D721Med (cell line): ENCODE measurements at regions not wholly inside any gene's neighbourhood (a gene's known extent, or its start where the extent isn't known, plus 50 kb on each side); places are given as distances from the start of the nearest gene placed in this dataset.

Experiments used
- DNase-seq: peaks from one replicate; pipeline ENCODE4 v3.0.0; 2011; ENCODE audit warnings: low spot score; ENCODE audit not compliant: insufficient read length
- FAIRE-seq: peaks from 2 replicates; lab custom pipeline; 2011; peaks lifted over from hg19 to GRCh38; lab: Jason Lieb, UNC
- TF ChIP-seq, protein P1 (sequence below): IDR thresholded peaks from 2 replicates; pipeline ENCODE4 v1.5.1; 2012; ENCODE audit warnings: mild to moderate bottlenecking, control low read depth; ENCODE audit not compliant: insufficient read depth; ENCODE audit errors: missing control alignments

DNA sequence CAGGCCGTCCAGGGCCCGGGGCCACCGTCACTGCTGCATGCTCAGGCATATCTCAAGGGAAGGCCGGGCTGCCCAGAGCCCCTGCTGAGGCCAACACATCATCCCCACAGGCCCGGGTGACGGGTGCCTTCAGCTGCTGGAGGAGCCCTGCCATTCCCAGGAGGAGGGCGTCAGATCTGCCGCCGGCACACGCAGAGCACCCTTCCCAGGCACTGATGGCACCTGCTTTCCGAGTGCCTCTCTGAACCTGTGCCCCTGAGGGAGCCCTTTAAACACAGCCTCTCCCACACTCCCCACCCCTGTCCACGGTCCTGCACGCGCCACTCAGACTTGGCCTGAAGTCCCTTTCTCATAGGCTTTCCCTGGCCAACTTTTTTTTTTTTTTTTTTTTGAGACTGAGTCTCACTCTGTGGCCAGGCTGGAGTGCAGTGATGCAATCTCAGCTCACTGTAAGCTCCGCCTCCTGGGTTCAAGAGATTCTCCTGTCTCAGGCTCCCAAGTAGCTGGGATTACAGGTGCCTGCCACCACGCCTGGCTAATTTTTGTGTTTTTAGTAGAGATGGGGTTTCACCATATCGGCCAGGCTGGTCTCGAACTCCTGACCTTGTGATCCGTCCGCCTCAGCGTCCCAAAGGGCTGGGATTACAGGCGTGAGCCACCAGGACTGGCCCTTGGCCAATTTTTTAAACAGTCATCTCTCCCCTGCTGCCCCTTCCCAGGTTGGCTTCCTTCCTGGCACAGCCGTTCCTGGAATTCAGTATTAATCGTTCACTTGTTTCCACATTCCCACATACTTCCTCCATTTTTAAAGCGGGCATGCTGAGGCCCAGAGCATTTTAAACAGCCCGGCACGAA lies 211.7 kb downstream of the NDUFA10 start:
- DNase-seq = no peak
- TF ChIP-seq, protein P1, sequence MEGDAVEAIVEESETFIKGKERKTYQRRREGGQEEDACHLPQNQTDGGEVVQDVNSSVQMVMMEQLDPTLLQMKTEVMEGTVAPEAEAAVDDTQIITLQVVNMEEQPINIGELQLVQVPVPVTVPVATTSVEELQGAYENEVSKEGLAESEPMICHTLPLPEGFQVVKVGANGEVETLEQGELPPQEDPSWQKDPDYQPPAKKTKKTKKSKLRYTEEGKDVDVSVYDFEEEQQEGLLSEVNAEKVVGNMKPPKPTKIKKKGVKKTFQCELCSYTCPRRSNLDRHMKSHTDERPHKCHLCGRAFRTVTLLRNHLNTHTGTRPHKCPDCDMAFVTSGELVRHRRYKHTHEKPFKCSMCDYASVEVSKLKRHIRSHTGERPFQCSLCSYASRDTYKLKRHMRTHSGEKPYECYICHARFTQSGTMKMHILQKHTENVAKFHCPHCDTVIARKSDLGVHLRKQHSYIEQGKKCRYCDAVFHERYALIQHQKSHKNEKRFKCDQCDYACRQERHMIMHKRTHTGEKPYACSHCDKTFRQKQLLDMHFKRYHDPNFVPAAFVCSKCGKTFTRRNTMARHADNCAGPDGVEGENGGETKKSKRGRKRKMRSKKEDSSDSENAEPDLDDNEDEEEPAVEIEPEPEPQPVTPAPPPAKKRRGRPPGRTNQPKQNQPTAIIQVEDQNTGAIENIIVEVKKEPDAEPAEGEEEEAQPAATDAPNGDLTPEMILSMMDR = no peak
- no peak for FAIRE-seq

DNA sequence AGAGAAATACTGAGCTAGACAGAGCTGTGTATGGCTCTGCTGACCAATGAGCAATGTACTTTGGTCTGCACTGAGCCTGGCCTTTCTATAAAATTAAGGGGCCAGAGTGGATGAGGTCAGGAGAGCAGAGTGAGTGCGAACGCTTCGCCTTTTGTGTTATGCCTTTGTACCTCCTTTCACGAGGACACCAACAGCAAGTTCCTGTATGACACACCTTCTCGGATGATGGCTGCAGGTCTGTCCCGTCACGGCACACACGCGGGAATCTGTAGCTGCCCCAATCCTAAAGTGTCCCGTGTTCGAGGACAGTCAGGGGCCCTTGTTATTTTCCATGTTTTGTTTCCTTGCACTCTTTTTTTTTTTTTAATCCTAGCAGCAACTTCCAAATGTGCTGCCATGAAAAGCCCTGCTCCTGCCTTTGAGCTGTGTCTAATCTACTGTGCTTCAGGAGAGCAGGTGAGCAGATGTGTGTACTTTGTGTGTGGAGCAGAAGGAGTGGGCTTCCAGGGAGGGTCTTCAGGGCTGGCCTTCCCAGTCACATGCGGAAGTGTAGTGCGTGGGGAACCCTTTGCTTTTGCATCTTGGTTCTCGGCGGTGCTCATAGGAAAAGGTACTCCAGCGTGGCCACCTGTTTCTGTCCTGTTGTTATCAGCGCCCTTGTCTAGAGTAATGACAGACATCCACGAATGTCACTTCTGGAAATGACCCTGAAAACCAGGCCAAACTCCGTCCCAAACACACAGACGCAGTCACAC lies 213.2 kb downstream of the NDUFA10 start:
- TF ChIP-seq, protein P1 = no peak
- DNase-seq = no peak
- FAIRE-seq = no peak

- DNase-seq (no peak), FAIRE-seq (no peak)
- TF ChIP-seq, protein P1 = no peak
Measured at GRCh38 chr2:239811111-239811781, 213.9 kb downstream of the NDUFA10 start.

- DNase-seq (no peak), FAIRE-seq (no peak)
- TF ChIP-seq, protein P1 = no peak
Measured at GRCh38 chr2:239809391-239809790, 215.8 kb downstream of the NDUFA10 start.

DNA sequence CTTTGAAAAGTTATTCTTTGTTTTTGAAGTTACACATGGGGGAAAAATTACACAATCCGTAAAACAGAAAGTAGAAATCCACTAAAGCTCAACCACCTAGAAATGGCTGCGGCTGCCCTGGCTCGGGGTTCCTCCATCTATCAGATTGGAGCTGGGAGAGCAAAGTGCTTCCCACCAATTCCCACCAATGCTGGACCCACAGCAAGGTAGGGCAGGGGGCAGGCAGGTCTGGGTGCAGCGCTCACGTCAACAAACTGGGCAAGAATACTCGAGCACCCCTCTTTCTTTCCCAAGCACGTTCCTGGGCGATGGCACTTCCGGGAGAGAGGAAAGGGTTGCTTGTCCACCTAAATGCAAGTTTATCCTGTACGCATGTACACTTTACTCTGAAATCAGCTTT lies 217.6 kb downstream of the NDUFA10 start:
- DNase-seq (no peak), FAIRE-seq (no peak)
- TF ChIP-seq, protein P1 = no peak

GRCh38 chr2:239806758-239807434 lies 218.2 kb downstream of the NDUFA10 start:
- no peak for DNase-seq
- FAIRE-seq = no peak
- TF ChIP-seq, protein P1 = no peak
